GM12878 (cell line): ENCODE measurements at regions not wholly inside any gene's neighbourhood (a gene's known extent, or its start where the extent isn't known, plus 50 kb on each side); places are given as distances from the start of the nearest gene placed in this dataset.

Experiments used
- CHD2 ChIP-seq: IDR thresholded peaks from 2 replicates; pipeline ENCODE4 v1.6.1; 2011; ENCODE audit warnings: low read depth, low read length, improper control_type of control experiment, borderline replicate concordance
- DPF2 ChIP-seq: fragments of 450-650 bp; IDR thresholded peaks from 2 replicates; pipeline ENCODE4 v1.6.1; 2017; ENCODE audit warnings: mild to moderate bottlenecking
- ETV6 ChIP-seq, 2 experiments: fragments of 450-650 bp in 1 of 2; IDR thresholded peaks in 1 of 2; conservative IDR thresholded peaks in 1 of 2; 2 replicates each; pipeline ENCODE4 v1.6.1; 2014; ENCODE audit warnings: antibody characterized with exemption in 1 of 2, borderline replicate concordance in 1 of 2, low read depth in 1 of 2, mild to moderate bottlenecking in 1 of 2, moderate library complexity in 1 of 2
- EZH2 ChIP-seq: IDR thresholded peaks from 2 replicates; pipeline ENCODE4 v1.6.1; 2012; ENCODE audit warnings: low read depth, mild to moderate bottlenecking, control low read depth, inconsistent platforms, low read length, borderline replicate concordance; ENCODE audit not compliant: control insufficient read depth
- MYC ChIP-seq: IDR thresholded peaks from 2 replicates; pipeline ENCODE4 v1.6.1; 2011; ENCODE audit warnings: mild to moderate bottlenecking, low read length, moderate library complexity, inconsistent platforms; ENCODE audit not compliant: insufficient read depth, insufficient replicate concordance, insufficient read length, severe bottlenecking
- POLR2A ChIP-seq: IDR thresholded peaks from 2 replicates; pipeline ENCODE4 v1.6.1; 2011; ENCODE audit warnings: low read depth, mild to moderate bottlenecking, low read length
- POLR2AphosphoS2 ChIP-seq: IDR thresholded peaks from 2 replicates; pipeline ENCODE4 v1.6.1; 2011; ENCODE audit warnings: low read depth, mild to moderate bottlenecking, low read length, improper control_type of control experiment, moderate library complexity
- POLR2AphosphoS5 ChIP-seq: IDR thresholded peaks from 2 replicates; pipeline ENCODE4 v1.6.1; 2011; ENCODE audit warnings: mild to moderate bottlenecking, low read length, inconsistent platforms
- ZNF217 ChIP-seq: fragments of 450-650 bp; IDR thresholded peaks from 2 replicates; pipeline ENCODE4 v1.6.1; 2017; ENCODE audit warnings: antibody characterized with exemption, mild to moderate bottlenecking
- TF ChIP-seq, protein P1 (sequence below), 3 experiments: IDR thresholded peaks in 2 of 3; conservative IDR thresholded peaks in 1 of 3; 2 replicates each; pipeline ENCODE4 v1.5.1; 2011; ENCODE audit warnings: low read depth in 3 of 3, low read length in 3 of 3, mild to moderate bottlenecking in 3 of 3, control low read depth in 2 of 3, moderate library complexity in 2 of 3, inconsistent platforms in 1 of 3, mixed read lengths in 1 of 3; ENCODE audit not compliant: control insufficient read depth in 2 of 3, insufficient read depth in 1 of 3; ENCODE audit errors: extremely low read depth in 1 of 3
- TF ChIP-seq, protein P2 (sequence below): IDR thresholded peaks from 2 replicates; pipeline ENCODE4 v1.6.1; 2011; ENCODE audit warnings: borderline replicate concordance, low read depth, mild to moderate bottlenecking, moderate library complexity, mixed read lengths, low read length; ENCODE audit not compliant: insufficient read depth; ENCODE audit errors: extremely low read length
- TF ChIP-seq, protein P3 (sequence below): IDR thresholded peaks from 2 replicates; pipeline ENCODE4 v1.6.1; 2012; ENCODE audit warnings: low read depth, low read length, improper control_type of control experiment

DNA sequence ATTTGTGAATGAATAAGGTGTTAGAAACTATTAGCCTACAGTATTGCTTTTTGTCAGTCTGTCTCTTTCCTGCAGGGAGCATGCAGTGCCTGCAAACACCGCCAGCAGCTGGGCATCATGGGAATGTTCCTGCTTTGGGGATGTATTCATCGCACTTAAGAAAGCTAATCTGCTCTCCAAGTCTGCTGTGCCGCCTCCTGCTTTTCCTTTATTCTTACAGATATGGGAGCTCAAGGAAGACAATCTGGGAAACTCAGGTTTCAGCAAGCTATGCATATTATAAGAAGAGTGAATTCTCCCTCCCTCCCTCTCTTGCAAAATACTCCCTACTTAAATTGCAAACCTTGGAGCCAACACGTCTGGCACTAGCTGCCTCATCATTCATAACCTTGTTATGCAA, 479.2 kb upstream of the ACVR2A start:
- TF ChIP-seq EZH2 (no peak), POLR2AphosphoS2 (no peak), ETV6 (conservative IDR thresholded peaks at IDR 0.05 in 1 of 2, IDR thresholded peaks at IDR 0.05 in 1 of 2; ENCODE audit: borderline replicate concordance in 1 of 2, low read depth in 1 of 2) (no peak), DPF2 (no peak), POLR2AphosphoS5 (no peak), ZNF217 (no peak), POLR2A (no peak), MYC (no peak), CHD2 (no peak)
- TF ChIP-seq, protein P1, sequence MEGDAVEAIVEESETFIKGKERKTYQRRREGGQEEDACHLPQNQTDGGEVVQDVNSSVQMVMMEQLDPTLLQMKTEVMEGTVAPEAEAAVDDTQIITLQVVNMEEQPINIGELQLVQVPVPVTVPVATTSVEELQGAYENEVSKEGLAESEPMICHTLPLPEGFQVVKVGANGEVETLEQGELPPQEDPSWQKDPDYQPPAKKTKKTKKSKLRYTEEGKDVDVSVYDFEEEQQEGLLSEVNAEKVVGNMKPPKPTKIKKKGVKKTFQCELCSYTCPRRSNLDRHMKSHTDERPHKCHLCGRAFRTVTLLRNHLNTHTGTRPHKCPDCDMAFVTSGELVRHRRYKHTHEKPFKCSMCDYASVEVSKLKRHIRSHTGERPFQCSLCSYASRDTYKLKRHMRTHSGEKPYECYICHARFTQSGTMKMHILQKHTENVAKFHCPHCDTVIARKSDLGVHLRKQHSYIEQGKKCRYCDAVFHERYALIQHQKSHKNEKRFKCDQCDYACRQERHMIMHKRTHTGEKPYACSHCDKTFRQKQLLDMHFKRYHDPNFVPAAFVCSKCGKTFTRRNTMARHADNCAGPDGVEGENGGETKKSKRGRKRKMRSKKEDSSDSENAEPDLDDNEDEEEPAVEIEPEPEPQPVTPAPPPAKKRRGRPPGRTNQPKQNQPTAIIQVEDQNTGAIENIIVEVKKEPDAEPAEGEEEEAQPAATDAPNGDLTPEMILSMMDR (IDR thresholded peaks at IDR 0.05 in 2 of 3, conservative IDR thresholded peaks at IDR 0.05 in 1 of 3; ENCODE audit: control insufficient read depth in 2 of 3, extremely low read depth in 1 of 3, insufficient read depth in 1 of 3, low read depth in 3 of 3, low read length in 3 of 3), result no peak
- TF ChIP-seq, protein P2, sequence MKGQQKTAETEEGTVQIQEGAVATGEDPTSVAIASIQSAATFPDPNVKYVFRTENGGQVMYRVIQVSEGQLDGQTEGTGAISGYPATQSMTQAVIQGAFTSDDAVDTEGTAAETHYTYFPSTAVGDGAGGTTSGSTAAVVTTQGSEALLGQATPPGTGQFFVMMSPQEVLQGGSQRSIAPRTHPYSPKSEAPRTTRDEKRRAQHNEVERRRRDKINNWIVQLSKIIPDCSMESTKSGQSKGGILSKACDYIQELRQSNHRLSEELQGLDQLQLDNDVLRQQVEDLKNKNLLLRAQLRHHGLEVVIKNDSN, result no peak
- TF ChIP-seq, protein P3, sequence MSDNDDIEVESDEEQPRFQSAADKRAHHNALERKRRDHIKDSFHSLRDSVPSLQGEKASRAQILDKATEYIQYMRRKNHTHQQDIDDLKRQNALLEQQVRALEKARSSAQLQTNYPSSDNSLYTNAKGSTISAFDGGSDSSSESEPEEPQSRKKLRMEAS, result no peak
